G401 (cell line): ENCODE measurements at regions not wholly inside any gene's neighbourhood (a gene's known extent, or its start where the extent isn't known, plus 50 kb on each side); places are given as distances from the start of the nearest gene placed in this dataset.
"Not testable (repeated sequence)": the region's sequence is repeated elsewhere in the genome, so short reads cannot be mapped to it uniquely, and the experiment has no call there.

Experiments used
- DNase-seq: peaks from one replicate; pipeline ENCODE4 v3.0.0-alpha.2; 2015; ENCODE audit warnings: low spot score
- in situ Hi-C: cut with HindIII; loops from 2 replicates; pipeline ENCODE4 v1.10.0; 2016; ENCODE audit warnings: low sequenced_read_pairs, mixed read lengths

GRCh38 chr6:2611092-2611491, 139.6 kb downstream of the MYLK4 start:
- no peak for DNase-seq
- in situ Hi-C loops, result no loop called here

GRCh38 chr6:2608503-2608902, 142.2 kb downstream of the MYLK4 start:
- no peak for DNase-seq
- in situ Hi-C loops, result no loop called here

- DNase-seq, result no peak
- in situ Hi-C loops, result no loop called here
Observed at GRCh38 chr6:2600363-2600762, 150.4 kb downstream of the MYLK4 start.

- in situ Hi-C loops, result no loop called here
- DNase-seq, result no peak
Observed at GRCh38 chr6:2599817-2600216, 150.9 kb downstream of the MYLK4 start.

GRCh38 chr6:2598867-2599266, 151.9 kb downstream of the MYLK4 start:
- DNase-seq, result no peak
- in situ Hi-C loops, result no loop called here

GRCh38 chr6:2597991-2598390, 152.7 kb downstream of the MYLK4 start:
- DNase-seq, result no peak
- in situ Hi-C loops, result no loop called here

GRCh38 chr6:2597457-2597856, 153.3 kb downstream of the MYLK4 start:
- DNase-seq, in situ Hi-C loops: not testable (repeated sequence)

GRCh38 chr6:2596222-2596621, 154.5 kb downstream of the MYLK4 start:
- peak; percentile 1 for DNase-seq

GRCh38 chr6:2594868-2595267, 155.9 kb downstream of the MYLK4 start:
- in situ Hi-C loops, result no loop called here
- DNase-seq, result no peak

More at GRCh38 chr6:2596222-2596621, 154.5 kb downstream of the MYLK4 start:
- in situ Hi-C loops, result no loop called here

GRCh38 chr6:2593167-2593566, 157.6 kb downstream of the MYLK4 start:
- no peak for DNase-seq
- in situ Hi-C loops, result no loop called here

GRCh38 chr6:2589171-2589661, 161.5 kb downstream of the MYLK4 start:
- no peak for DNase-seq
- in situ Hi-C loops, result no loop called here

- in situ Hi-C loops, result no loop called here
- DNase-seq, result no peak
Observed at GRCh38 chr6:2583459-2583858, 167.3 kb downstream of the MYLK4 start.

- DNase-seq, result no peak
- in situ Hi-C loops, result no loop called here
Observed at GRCh38 chr6:2582268-2582667, 168.5 kb downstream of the MYLK4 start.

- no peak for DNase-seq
- in situ Hi-C loops, result no loop called here
Observed at GRCh38 chr6:2581611-2582010, 169.1 kb downstream of the MYLK4 start.

- in situ Hi-C loops, result no loop called here
- DNase-seq, result no peak
Observed at GRCh38 chr6:2581011-2581410, 169.7 kb downstream of the MYLK4 start.

- DNase-seq, result no peak
- in situ Hi-C loops, result no loop called here
Observed at GRCh38 chr6:2579804-2580570, 170.7 kb downstream of the MYLK4 start.

- no peak for DNase-seq
Observed at GRCh38 chr6:2579241-2579761, 171.4 kb downstream of the MYLK4 start.

GRCh38 chr6:2578767-2579166, 172.0 kb downstream of the MYLK4 start:
- no peak for DNase-seq
- in situ Hi-C loops, result no loop called here

More at GRCh38 chr6:2579241-2579761, 171.4 kb downstream of the MYLK4 start:
- in situ Hi-C loops, result no loop called here

GRCh38 chr6:2576499-2576898, 174.2 kb downstream of the MYLK4 start:
- in situ Hi-C loops, result no loop called here
- no peak for DNase-seq

- in situ Hi-C loops, result no loop called here
Observed at GRCh38 chr6:2575236-2575635, 175.5 kb downstream of the MYLK4 start.

GRCh38 chr6:2569420-2569819, 181.3 kb downstream of the MYLK4 start:
- in situ Hi-C loops, DNase-seq: not testable (repeated sequence)

More at GRCh38 chr6:2575236-2575635, 175.5 kb downstream of the MYLK4 start:
- no peak for DNase-seq
